GM18873 (cell line): ENCODE measurements at regions not wholly inside any gene's neighbourhood (a gene's known extent, or its start where the extent isn't known, plus 50 kb on each side); places are given as distances from the start of the nearest gene placed in this dataset.

Experiments used
- ATAC-seq: cut with Tn5 transposase; IDR thresholded peaks from one replicate; pipeline ENCODE4 v1.9.1; 2021; ENCODE audit warnings: mild to moderate bottlenecking, moderate library complexity, moderate number of reproducible peaks; ENCODE audit not compliant: unreplicated experiment, low FRiP score

- no peak for ATAC-seq
Measured at GRCh38 chr12:115121053-115121452, 437.1 kb upstream of the TBX3 start.

DNA sequence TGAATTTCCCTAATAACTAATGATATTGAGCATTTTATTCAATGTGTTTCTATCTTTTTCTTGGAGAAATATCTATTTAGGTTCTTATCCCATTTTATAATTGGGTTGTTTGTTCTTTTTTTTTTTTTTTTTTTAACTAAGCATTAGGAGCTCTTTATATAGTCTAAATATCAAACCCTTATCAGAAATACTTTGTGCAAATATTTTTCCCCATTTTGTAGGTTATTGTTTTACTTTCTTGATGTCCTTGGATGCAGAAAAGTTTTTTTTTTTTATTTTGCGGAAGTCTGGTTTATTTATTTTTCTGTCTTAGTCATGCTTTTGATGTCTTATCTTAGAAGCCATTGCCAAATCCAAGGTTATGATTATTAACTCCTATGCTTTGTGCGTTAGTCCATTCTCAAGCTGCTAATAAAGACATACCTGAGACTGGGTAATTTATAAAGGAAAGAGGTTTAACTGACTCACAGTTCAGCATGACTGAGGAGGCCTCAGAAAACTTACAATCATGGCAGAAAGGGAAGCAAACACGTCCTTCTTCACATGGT is 434.3 kb upstream of the TBX3 start:
- no peak for ATAC-seq

GRCh38 chr12:115114140-115114539 is 430.2 kb upstream of the TBX3 start:
- ATAC-seq = no peak

- no peak for ATAC-seq
Measured at GRCh38 chr12:115109863-115110262, 425.9 kb upstream of the TBX3 start.

GRCh38 chr12:115108129-115109100 is 424.4 kb upstream of the TBX3 start:
- ATAC-seq = no peak

GRCh38 chr12:115103884-115104883 is 420.2 kb upstream of the TBX3 start:
- no peak for ATAC-seq

GRCh38 chr12:115102450-115102849 is 418.5 kb upstream of the TBX3 start:
- no peak for ATAC-seq

- no peak for ATAC-seq
Measured at GRCh38 chr12:115101520-115101919, 417.5 kb upstream of the TBX3 start.

GRCh38 chr12:115097416-115097815 is 413.4 kb upstream of the TBX3 start:
- no peak for ATAC-seq

- ATAC-seq = no peak
Measured at GRCh38 chr12:115096588-115097397, 412.8 kb upstream of the TBX3 start.

DNA sequence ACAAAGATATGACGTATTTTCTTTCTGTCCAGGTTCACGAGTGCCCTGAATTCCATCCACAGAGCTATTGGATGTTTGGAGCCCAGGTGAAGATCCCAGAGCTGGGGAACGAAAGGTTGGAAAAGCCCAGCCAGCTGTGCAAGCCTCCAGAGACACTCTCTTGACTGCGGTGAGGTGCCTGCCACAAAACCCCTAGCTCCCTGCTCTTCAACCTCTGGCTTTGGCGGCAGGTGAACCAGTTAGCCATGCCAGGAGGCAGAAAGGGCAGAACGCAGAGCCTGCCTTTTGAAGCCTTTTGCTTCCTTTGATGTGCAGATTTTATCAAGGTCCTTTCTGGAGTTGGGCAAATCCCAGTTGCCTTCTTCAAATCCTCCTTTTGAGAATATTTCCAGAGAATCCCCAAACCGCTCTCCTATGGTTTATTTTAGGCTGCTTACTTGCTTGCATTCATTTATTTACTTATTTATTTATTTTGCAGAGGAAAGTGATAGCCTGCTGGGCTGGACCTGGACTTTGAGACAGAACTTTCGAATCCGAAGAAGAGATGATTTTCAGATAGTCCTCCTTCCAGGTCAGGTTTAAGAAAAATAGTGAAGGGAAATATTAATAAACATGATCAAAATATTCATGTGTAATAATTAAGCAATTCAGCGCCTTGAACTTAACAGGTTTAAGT is 411.2 kb upstream of the TBX3 start:
- ATAC-seq = no peak

GRCh38 chr12:115094163-115094816 is 410.3 kb upstream of the TBX3 start:
- ATAC-seq = no peak

DNA sequence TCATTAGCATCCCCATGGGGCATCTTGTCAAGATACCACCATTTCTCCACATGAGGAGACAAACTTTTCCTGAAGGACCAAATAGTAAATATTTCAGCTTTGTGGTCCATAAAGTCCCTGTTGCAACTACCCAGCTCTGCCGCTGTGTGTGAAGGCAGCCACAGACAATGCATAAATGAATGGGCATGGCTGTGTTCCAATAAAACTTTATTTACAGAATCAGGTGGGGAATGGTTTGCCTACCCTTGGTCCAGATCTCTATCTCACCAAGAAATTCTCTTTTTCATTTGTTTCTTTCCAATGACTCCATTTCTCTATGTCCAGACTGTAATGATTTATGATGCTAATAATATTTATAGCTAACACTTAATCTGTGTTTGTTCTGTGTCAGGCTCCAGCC is 409.3 kb upstream of the TBX3 start:
- ATAC-seq = no peak

DNA sequence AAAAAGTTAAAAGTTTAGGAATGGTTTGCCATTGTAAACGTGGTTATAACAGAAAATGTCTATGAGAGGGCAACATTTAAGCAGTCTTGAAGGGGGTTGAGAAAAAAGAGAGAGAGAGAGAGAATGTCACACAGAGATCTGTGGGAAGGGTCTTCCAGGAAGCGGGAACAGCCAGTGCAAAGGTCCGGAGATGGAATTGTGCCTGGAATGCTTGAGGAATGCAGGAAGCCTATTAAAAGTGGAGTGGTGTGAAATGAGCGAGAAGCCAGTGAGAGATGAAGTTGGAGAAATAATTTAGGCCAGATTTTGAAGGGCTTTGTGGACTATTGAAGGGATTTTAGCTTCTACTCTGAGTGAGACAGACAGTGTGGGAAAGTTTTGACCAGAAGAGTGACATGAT is 406.8 kb upstream of the TBX3 start:
- no peak for ATAC-seq

- no peak for ATAC-seq
Measured at GRCh38 chr12:115088995-115089841, 405.2 kb upstream of the TBX3 start.

DNA sequence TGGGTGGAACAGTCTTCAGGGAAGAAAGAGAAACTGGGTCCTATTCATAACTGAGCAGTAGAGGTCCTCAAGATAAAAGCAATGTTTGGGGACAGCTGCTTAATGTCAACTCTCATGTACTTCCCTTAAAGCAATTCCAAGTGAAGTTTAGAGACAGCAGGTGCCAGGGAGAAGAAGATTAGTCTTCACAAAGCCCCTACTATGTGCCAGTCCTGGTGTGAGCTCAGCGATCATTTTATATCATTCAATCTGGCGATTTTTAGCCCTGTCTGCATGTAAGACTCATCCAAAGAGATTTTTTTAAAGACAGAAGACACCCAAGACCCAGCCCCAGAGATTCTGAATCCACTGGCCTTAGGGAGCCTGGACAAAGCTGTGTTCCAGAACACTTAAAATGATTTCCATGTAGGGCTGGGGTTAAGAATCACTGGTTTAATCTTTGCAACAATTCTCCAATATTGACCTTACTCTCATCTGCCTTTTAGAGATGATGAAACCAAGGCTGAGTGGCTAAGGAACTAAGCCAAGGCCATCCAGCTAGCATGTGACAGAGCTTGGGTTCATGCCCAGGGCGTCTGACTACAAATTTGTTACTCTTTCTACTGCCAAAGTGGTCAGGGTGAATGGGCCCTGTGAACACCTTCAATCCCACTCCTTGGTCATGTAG is 404.5 kb upstream of the TBX3 start:
- ATAC-seq = no peak

DNA sequence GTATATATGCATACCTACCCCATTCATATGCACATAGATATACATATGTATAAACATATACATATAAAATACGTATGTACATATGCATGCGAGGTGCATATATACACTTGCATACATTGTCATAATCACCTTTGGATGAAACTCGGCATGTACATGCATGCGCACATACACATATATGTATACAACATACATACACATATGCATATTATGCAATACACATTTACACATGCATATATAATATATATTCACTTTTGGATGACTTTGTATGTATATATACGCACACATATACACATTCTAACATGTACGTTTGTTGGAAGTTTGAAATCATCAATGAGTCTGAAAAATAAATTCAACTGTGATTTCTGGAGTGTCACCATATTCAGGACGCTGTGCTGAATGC is 401.6 kb upstream of the TBX3 start:
- ATAC-seq = no peak
